ENCODE measurements at regions not wholly inside any gene's neighbourhood (a gene's known extent, or its start where the extent isn't known, plus 50 kb on each side); places are given as distances from the start of the nearest gene placed in this dataset.

GRCh38 chr6:82113231-82113630, 134.3 kb downstream of the IBTK start:
- Histone ChIP-seq H2AFZ (ENCODE audit: low read depth, low read length) (no peak overlapping the region), H4K20me1 (replicated peaks; ENCODE audit: control insufficient read depth, extremely low read depth, insufficient read depth, low read length) (no peaks in the 10 kb centered on the region), H3K27me3 (ENCODE audit: control insufficient read depth in 2 of 2, insufficient read depth in 2 of 2, low read length in 2 of 2) (no peaks in the 10 kb centered on the region), H3K9me3 (replicated peaks; ENCODE audit: control insufficient read depth, insufficient read depth, low read length) (no peaks in the 10 kb centered on the region), H3K4me1 (ENCODE audit: control insufficient read depth, extremely low read depth, insufficient read depth, low read length) (no peaks in the 10 kb centered on the region), H3K4me3 (replicated peaks in 1 of 3; ENCODE audit: insufficient read depth in 1 of 3, low read depth in 1 of 3, low read length in 3 of 3) (no peak overlapping the region), H3K27ac (ENCODE audit: insufficient read depth, low read depth, low read length) (no peak overlapping the region), H3K9me1 (replicated peaks; ENCODE audit: control insufficient read depth, extremely low read depth, insufficient read depth, low read length) (no peaks in the 10 kb centered on the region), H3K4me2 (ENCODE audit: insufficient read depth, low read length) (no peak overlapping the region), H3K9ac (replicated peaks; ENCODE audit: extremely low read depth, insufficient read depth, low read length) (no peak overlapping the region), H3K79me2 (ENCODE audit: control insufficient read depth, insufficient read depth, low read length) (no peaks in the 10 kb centered on the region), H3K36me3 (ENCODE audit: control insufficient read depth in 2 of 2, extremely low read depth in 1 of 2, insufficient read depth in 2 of 2, low read length in 2 of 2) (no peaks in the 10 kb centered on the region)
- CTCF ChIA-PET = no interaction called here
- TF ChIP-seq FOS (IDR thresholded peaks at IDR 0.05; ENCODE audit: borderline replicate concordance, insufficient read depth, low read length) (no peak), CTCF (IDR thresholded peaks at IDR 0.05; ENCODE audit: extremely low read depth in 1 of 2, insufficient read depth in 1 of 2, low read depth in 1 of 2, low read length in 2 of 2) (no peak), POLR2AphosphoS5 (IDR thresholded peaks at IDR 0.05; ENCODE audit: insufficient read depth, low read depth, low read length) (no peak), POLR2A (IDR thresholded peaks at IDR 0.05; ENCODE audit: low read depth, low read length) (no peak), EZH2 (IDR thresholded peaks at IDR 0.05; ENCODE audit: borderline replicate concordance, low read depth, low read length, severe bottlenecking) (no peak), MAX (IDR thresholded peaks at IDR 0.05; ENCODE audit: insufficient read depth, insufficient read length) (no peak), MYC (IDR thresholded peaks at IDR 0.05; ENCODE audit: low read depth, low read length) (no peak), GATA2 (IDR thresholded peaks at IDR 0.05; ENCODE audit: insufficient read depth, insufficient read length, low read depth, low read length) (no peak), JUN (IDR thresholded peaks at IDR 0.05; ENCODE audit: borderline replicate concordance, insufficient read depth, insufficient read length, low read depth) (no peak)
- FAIRE-seq = no peak
- no peak for DNase-seq (ENCODE audit: low read depth, low spot score)
- POLR2A ChIA-PET = no interaction called here
- intact Hi-C loops (cut with micrococcal nuclease) (no loop called here), dilution Hi-C loops (cut with MboI; ENCODE audit: extremely low pct_ligation_motif_present, low sequenced_read_pairs) (no loop called here)
- no TSS peak for BruUV-seq (replicated peaks)

Data from endothelial cell of umbilical vein (primary cell).